ENCODE measurements at regions not wholly inside any gene's neighbourhood (a gene's known extent, or its start where the extent isn't known, plus 50 kb on each side); places are given as distances from the start of the nearest gene placed in this dataset.

DNA sequence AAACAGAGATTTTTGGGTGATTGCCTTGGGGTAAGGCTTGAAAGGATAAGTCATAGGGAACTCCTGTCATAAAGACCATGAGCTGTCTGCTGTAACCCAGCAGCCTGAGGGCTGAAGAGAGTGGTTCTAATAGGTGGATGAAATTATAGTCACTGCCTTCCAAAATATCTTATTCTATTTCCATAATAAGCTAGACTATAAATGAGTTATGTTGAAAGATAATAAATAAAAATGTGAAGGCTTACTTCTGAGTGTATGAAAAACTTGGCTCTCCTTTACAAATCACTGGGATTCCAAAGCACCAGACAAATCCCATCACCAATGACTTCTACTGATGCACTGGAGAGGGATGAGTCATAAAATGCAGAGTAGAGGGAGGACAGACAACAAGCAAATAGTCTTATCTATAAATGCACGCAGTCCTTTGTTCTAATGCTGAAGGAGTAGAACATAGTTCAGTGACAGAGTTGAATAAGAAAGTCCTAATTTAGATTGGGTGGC is 775.0 kb upstream of the LRRC4C start:
- no peak overlapping the region for H3K4me3 ChIP-seq (ENCODE audit: low read length)
- no peaks in the 10 kb centered on the region for H3K9me2 ChIP-seq (ENCODE audit: insufficient read depth, low read length)
- no peak overlapping the region for H2AFZ ChIP-seq (ENCODE audit: low read depth, low read length)
- H4K20me1 ChIP-seq (ENCODE audit: insufficient read depth): no peaks in the 10 kb centered on the region
- no peaks in the 10 kb centered on the region for H3K36me3 ChIP-seq (ENCODE audit: insufficient read depth, low read length)
- H3K9ac ChIP-seq (ENCODE audit: low read length): no peak overlapping the region
- H3F3A ChIP-seq (ENCODE audit: insufficient read depth, low read length, poor library complexity, severe bottlenecking): no peaks in the 10 kb centered on the region
- H3K27ac ChIP-seq (ENCODE audit: low read length): no peak overlapping the region
- TF ChIP-seq TAF1 (IDR thresholded peaks at IDR 0.05; ENCODE audit: low read depth) (no peak), EP300 (conservative IDR thresholded peaks at IDR 0.05; ENCODE audit: poor library complexity, severe bottlenecking) (no peak), SMC3 (conservative IDR thresholded peaks at IDR 0.05; ENCODE audit: poor library complexity) (no peak), CTCF (IDR thresholded peaks at IDR 0.05; ENCODE audit: poor library complexity, severe bottlenecking) (no peak), MXI1 (conservative IDR thresholded peaks at IDR 0.05; ENCODE audit: poor library complexity, severe bottlenecking) (no peak)
- H3K79me2 ChIP-seq (replicated peaks; ENCODE audit: insufficient read depth, low read length): no peaks in the 10 kb centered on the region
- no peaks in the 10 kb centered on the region for H3K27me3 ChIP-seq (ENCODE audit: insufficient read depth, low read depth, low read length)
- H3K9me3 ChIP-seq (ENCODE audit: low read length): no peaks in the 10 kb centered on the region
- no peak overlapping the region for H3K4me2 ChIP-seq (ENCODE audit: low read length)

DNA sequence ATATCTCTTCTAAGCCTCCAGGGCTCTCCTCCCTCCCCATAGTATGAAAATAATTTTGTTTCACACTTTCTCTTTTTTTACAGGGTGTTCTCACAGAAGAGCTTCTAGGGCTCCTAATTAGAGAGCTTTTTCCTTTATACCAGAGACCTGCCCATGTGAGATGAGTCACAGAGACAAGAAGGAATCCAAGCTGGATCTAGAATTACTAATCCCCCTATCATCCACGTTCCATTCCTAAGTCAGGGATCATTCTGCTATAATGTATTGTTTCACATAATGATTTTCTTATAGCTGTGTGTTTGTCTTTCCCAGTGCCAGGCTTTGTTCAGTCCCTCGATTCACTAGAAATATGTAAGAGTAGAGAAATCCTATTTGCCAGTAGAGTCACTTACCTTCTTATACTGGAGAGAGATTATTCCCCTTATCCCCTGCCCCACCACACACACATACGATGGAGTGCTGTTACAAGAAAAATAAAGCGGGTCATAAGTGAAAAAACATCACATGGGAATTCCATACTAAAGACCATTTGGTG is 778.3 kb upstream of the LRRC4C start:
- Histone ChIP-seq H3K9me3 (ENCODE audit: low read length) (no peaks in the 10 kb centered on the region), H3F3A (ENCODE audit: insufficient read depth, low read length, poor library complexity, severe bottlenecking) (no peaks in the 10 kb centered on the region), H3K79me2 (replicated peaks; ENCODE audit: insufficient read depth, low read length) (no peaks in the 10 kb centered on the region), H4K20me1 (ENCODE audit: insufficient read depth) (no peaks in the 10 kb centered on the region), H3K4me3 (ENCODE audit: low read length) (no peak overlapping the region), H3K9me2 (ENCODE audit: insufficient read depth, low read length) (no peaks in the 10 kb centered on the region), H3K9ac (ENCODE audit: low read length) (no peak overlapping the region), H3K36me3 (ENCODE audit: insufficient read depth, low read length) (no peaks in the 10 kb centered on the region), H2AFZ (ENCODE audit: low read depth, low read length) (no peak overlapping the region), H3K27ac (ENCODE audit: low read length) (no peak overlapping the region), H3K27me3 (ENCODE audit: insufficient read depth, low read depth, low read length) (no peaks in the 10 kb centered on the region), H3K4me2 (ENCODE audit: low read length) (no peak overlapping the region)
- TF ChIP-seq CTCF (IDR thresholded peaks at IDR 0.05; ENCODE audit: poor library complexity, severe bottlenecking) (no peak), RAD21 (conservative IDR thresholded peaks at IDR 0.05) (no peak), EP300 (conservative IDR thresholded peaks at IDR 0.05; ENCODE audit: poor library complexity, severe bottlenecking) (no peak), EZH2 (IDR thresholded peaks at IDR 0.05; ENCODE audit: borderline replicate concordance, insufficient read depth, low read length, poor library complexity, severe bottlenecking) (no peak), SMC3 (conservative IDR thresholded peaks at IDR 0.05; ENCODE audit: poor library complexity) (no peak), TAF1 (IDR thresholded peaks at IDR 0.05; ENCODE audit: low read depth) (no peak), POLR2AphosphoS5 (IDR thresholded peaks at IDR 0.05) (no peak), MXI1 (conservative IDR thresholded peaks at IDR 0.05; ENCODE audit: poor library complexity, severe bottlenecking) (no peak)
- TF ChIP-seq, protein P1, sequence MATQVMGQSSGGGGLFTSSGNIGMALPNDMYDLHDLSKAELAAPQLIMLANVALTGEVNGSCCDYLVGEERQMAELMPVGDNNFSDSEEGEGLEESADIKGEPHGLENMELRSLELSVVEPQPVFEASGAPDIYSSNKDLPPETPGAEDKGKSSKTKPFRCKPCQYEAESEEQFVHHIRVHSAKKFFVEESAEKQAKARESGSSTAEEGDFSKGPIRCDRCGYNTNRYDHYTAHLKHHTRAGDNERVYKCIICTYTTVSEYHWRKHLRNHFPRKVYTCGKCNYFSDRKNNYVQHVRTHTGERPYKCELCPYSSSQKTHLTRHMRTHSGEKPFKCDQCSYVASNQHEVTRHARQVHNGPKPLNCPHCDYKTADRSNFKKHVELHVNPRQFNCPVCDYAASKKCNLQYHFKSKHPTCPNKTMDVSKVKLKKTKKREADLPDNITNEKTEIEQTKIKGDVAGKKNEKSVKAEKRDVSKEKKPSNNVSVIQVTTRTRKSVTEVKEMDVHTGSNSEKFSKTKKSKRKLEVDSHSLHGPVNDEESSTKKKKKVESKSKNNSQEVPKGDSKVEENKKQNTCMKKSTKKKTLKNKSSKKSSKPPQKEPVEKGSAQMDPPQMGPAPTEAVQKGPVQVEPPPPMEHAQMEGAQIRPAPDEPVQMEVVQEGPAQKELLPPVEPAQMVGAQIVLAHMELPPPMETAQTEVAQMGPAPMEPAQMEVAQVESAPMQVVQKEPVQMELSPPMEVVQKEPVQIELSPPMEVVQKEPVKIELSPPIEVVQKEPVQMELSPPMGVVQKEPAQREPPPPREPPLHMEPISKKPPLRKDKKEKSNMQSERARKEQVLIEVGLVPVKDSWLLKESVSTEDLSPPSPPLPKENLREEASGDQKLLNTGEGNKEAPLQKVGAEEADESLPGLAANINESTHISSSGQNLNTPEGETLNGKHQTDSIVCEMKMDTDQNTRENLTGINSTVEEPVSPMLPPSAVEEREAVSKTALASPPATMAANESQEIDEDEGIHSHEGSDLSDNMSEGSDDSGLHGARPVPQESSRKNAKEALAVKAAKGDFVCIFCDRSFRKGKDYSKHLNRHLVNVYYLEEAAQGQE (IDR thresholded peaks at IDR 0.05; ENCODE audit: borderline replicate concordance): no peak
